K562 (cell line): ENCODE measurements at regions not wholly inside any gene's neighbourhood (a gene's known extent, or its start where the extent isn't known, plus 50 kb on each side); places are given as distances from the start of the nearest gene placed in this dataset.

Experiments used
- ATAC-seq: fragments of 200-7000 bp; cut with Tn5 transposase; 3 replicates; pipeline ENCODE4 v1.9.1; 2020; ENCODE audit warnings: moderate library complexity
- BruUV-seq: library from RNA; stranded (reverse); fragments of 400-500 nt; replicated peaks from 2 replicates; lab custom pipeline; 2021; lab: Mats Ljungman, UMichigan
- CTCF ChIA-PET: fragments of 300-600 bp; formaldehyde crosslinking; extraction: SDS; loops from one replicate; lab custom pipeline; 2021; ENCODE audit warnings: low intra/inter-chr PET ratio; lab: Yijun Ruan, JAX
- POLR2A ChIA-PET: fragments of 300-600, 350-650 bp; sonication (Branson Sonifier 250); formaldehyde crosslinking; extraction: SDS; loops from one replicate; lab custom pipeline; 2021; ENCODE audit warnings: antibody characterized with exemption, inconsistent platforms; lab: Yijun Ruan, JAX
- DNase-seq, 4 experiments: peaks; one replicate each; pipeline versions ENCODE4 v3.0.0 to v3.0.0-alpha.2; 2011 to 2018; ENCODE audit warnings: low spot score in 3 of 4, mixed read lengths in 3 of 4; ENCODE audit errors: extremely low read depth in 1 of 4
- FAIRE-seq: peaks from 2 replicates; lab custom pipeline; 2011; peaks lifted over from hg19 to GRCh38; lab: Jason Lieb, UNC
- H2AFZ ChIP-seq: 2 replicates; pipeline ENCODE4 v1.6.0; 2011; ENCODE audit warnings: low read depth, low read length, control low read depth, inconsistent platforms
- H3K27ac ChIP-seq: fragments of 200-600 bp; 3 replicates; pipeline ENCODE4 v1.8.0; 2011; ENCODE audit warnings: low read depth, mild to moderate bottlenecking, control low read depth, inconsistent platforms, low read length, moderate library complexity, mixed read lengths; ENCODE audit errors: extremely low read depth
- H3K27me3 ChIP-seq, 2 experiments: fragments of 300-600 bp in 1 of 2; 2 replicates in 1 of 2; 3 replicates in 1 of 2; pipeline versions ENCODE4 v1.6.0 to v1.8.0; 2011; ENCODE audit warnings: inconsistent platforms in 2 of 2, low read length in 2 of 2, mild to moderate bottlenecking in 1 of 2, mixed read lengths in 1 of 2, moderate library complexity in 1 of 2; ENCODE audit not compliant: control insufficient read depth in 2 of 2, insufficient read depth in 2 of 2
- H3K36me3 ChIP-seq: fragments of 300-600 bp; 3 replicates; pipeline ENCODE4 v1.8.0; 2011; ENCODE audit warnings: mild to moderate bottlenecking, low read length, inconsistent platforms; ENCODE audit not compliant: control insufficient read depth, insufficient read depth
- H3K4me1 ChIP-seq, 2 experiments: fragments of 200-600 bp in 1 of 2; replicated peaks in 1 of 2; 2 replicates in 1 of 2; 3 replicates in 1 of 2; pipeline versions ENCODE4 v1.5.1 to v1.8.0; 2011; ENCODE audit warnings: inconsistent platforms in 2 of 2, low read length in 2 of 2, mild to moderate bottlenecking in 1 of 2, mixed read lengths in 1 of 2, moderate library complexity in 1 of 2; ENCODE audit not compliant: control insufficient read depth in 2 of 2, insufficient read depth in 2 of 2
- H3K4me2 ChIP-seq: 2 replicates; pipeline ENCODE4 v1.6.1; 2011; ENCODE audit warnings: low read length, control low read depth, inconsistent platforms, mixed read lengths; ENCODE audit not compliant: insufficient read depth
- H3K4me3 ChIP-seq: fragments of 200-600 bp; sonication (generic), shearing (Covaris generic); 2 replicates; pipeline ENCODE4 v1.5.1; 2016; ENCODE audit warnings: control low read depth, inconsistent platforms
- H3K79me2 ChIP-seq: fragments of 200-600 bp; 3 replicates; pipeline ENCODE4 v1.8.0; 2011; ENCODE audit warnings: low read length, inconsistent platforms; ENCODE audit not compliant: control insufficient read depth, insufficient read depth
- H3K9ac ChIP-seq, 2 experiments: 2 replicates each; pipeline versions ENCODE4 v1.6.0 to v1.6.1; 2011; ENCODE audit warnings: low read depth in 2 of 2, low read length in 2 of 2, control low read depth in 1 of 2, inconsistent platforms in 1 of 2, mild to moderate bottlenecking in 1 of 2, mixed read lengths in 1 of 2; ENCODE audit not compliant: insufficient read depth in 1 of 2
- H3K9me1 ChIP-seq: one replicate; pipeline ENCODE4 v1.6.0; 2011; ENCODE audit warnings: inconsistent platforms, mild to moderate bottlenecking, low read length, moderate library complexity; ENCODE audit not compliant: control insufficient read depth, insufficient read depth
- H3K9me3 ChIP-seq: replicated peaks from 2 replicates; pipeline ENCODE4 v1.5.1; 2011; ENCODE audit warnings: low read depth, low read length, inconsistent platforms; ENCODE audit not compliant: control insufficient read depth, insufficient read depth
- H4K20me1 ChIP-seq: replicated peaks from 2 replicates; pipeline ENCODE4 v1.6.1; 2011; ENCODE audit warnings: low read length, inconsistent platforms, mixed read lengths; ENCODE audit not compliant: control insufficient read depth, insufficient read depth
- CCNT2 ChIP-seq: IDR thresholded peaks from 2 replicates; pipeline ENCODE4 v1.6.1; 2011; ENCODE audit warnings: borderline replicate concordance, low read depth, mild to moderate bottlenecking, moderate library complexity, mixed read lengths, low read length; ENCODE audit not compliant: insufficient read length; ENCODE audit errors: extremely low read depth
- ERF ChIP-seq: fragments of 450-650 bp; formaldehyde crosslinking; IDR thresholded peaks from 2 replicates; pipeline ENCODE4 v1.4.0; 2020; ENCODE audit warnings: mild to moderate bottlenecking, mixed read lengths
- ILK ChIP-seq: fragments of 450-650 bp; IDR thresholded peaks from 2 replicates; pipeline ENCODE4 v1.6.1; 2016; ENCODE audit warnings: missing genetic modification characterization, low read depth, mild to moderate bottlenecking, missing compliant biosample characterization, moderate library complexity, borderline replicate concordance
- KLF1 ChIP-seq: fragments of 450-650 bp; IDR thresholded peaks from 2 replicates; pipeline ENCODE4 v1.6.1; 2016; ENCODE audit warnings: missing genetic modification characterization, missing compliant biosample characterization
- MAFG ChIP-seq: fragments of 450-650 bp; conservative IDR thresholded peaks from 2 replicates; pipeline ENCODE4 v1.6.1; 2016; ENCODE audit warnings: missing genetic modification characterization, missing compliant biosample characterization
- MAFK ChIP-seq: IDR thresholded peaks from 2 replicates; pipeline ENCODE4 v1.6.1; 2011; ENCODE audit warnings: low read length, improper control_type of control experiment
- NFE2L1 ChIP-seq: fragments of 450-650 bp; IDR thresholded peaks from 2 replicates; pipeline ENCODE4 v1.6.1; 2016; ENCODE audit warnings: missing genetic modification characterization, low read depth, mild to moderate bottlenecking, missing compliant biosample characterization, moderate library complexity, borderline replicate concordance
- PHB ChIP-seq: fragments of 250-450 bp; sonication (Bioruptor Pico); IDR thresholded peaks from 2 replicates; pipeline ENCODE4 v1.5.0; 2021
- SOX6 ChIP-seq: fragments of 450-650 bp; IDR thresholded peaks from 2 replicates; pipeline ENCODE4 v1.6.1; 2014; ENCODE audit warnings: mild to moderate bottlenecking
- TAF1 ChIP-seq: IDR thresholded peaks from 2 replicates; pipeline ENCODE4 v1.6.1; 2011; ENCODE audit warnings: mild to moderate bottlenecking, low read length, moderate library complexity; ENCODE audit not compliant: insufficient read depth, control insufficient read depth, severe bottlenecking; ENCODE audit errors: extremely low read depth
- ZKSCAN1 ChIP-seq: fragments of 150-350 bp; IDR thresholded peaks from 2 replicates; pipeline ENCODE4 v1.6.1; 2016; ENCODE audit warnings: low read depth, low read length
- ZNF644 ChIP-seq: fragments of 200-800 bp; sonication (Bioruptor generic); IDR thresholded peaks from 2 replicates; pipeline ENCODE4 v1.6.1; 2016; ENCODE audit warnings: low read depth, missing genetic modification characterization, missing compliant biosample characterization
- WGBS: fragments of 100-300 bp; shearing (Covaris generic); methylation state at CpG from one replicate; pipeline ENCODE4 v1.1.6; 2016; ENCODE audit warnings: low coverage, mixed read lengths; ENCODE audit not compliant: insufficient coverage; ENCODE audit errors: missing lambda C conversion rate; 5-methylcytosine and 5-hydroxymethylcytosine counted together
- in situ Hi-C: fragments of 300-500 bp; cut with MboI; formaldehyde crosslinking; loops from 4 replicates; pipeline ENCODE4 v1.15.0; 2018; ENCODE audit warnings: inconsistent platforms, mixed read lengths
- intact Hi-C: fragments of 100-400 bp; cut with micrococcal nuclease; formaldehyde crosslinking; loops from 2 replicates; pipeline ENCODE4 v1.14.2; 2022
- TF ChIP-seq, protein P1 (sequence below): fragments of 250-450 bp; sonication (Bioruptor Pico); IDR thresholded peaks from 2 replicates; pipeline ENCODE4 v1.4.0; 2020
- TF ChIP-seq, protein P2 (sequence below): sonication (generic); formaldehyde crosslinking; IDR thresholded peaks from 2 replicates; pipeline ENCODE4 v1.8.0; 2023; ENCODE audit warnings: mild to moderate bottlenecking, missing genetic modification reagents
- TF ChIP-seq, protein P3 (sequence below), 2 experiments: fragments of 450-650 bp; IDR thresholded peaks; 2 replicates each; pipeline ENCODE4 v1.6.1; 2016

DNA sequence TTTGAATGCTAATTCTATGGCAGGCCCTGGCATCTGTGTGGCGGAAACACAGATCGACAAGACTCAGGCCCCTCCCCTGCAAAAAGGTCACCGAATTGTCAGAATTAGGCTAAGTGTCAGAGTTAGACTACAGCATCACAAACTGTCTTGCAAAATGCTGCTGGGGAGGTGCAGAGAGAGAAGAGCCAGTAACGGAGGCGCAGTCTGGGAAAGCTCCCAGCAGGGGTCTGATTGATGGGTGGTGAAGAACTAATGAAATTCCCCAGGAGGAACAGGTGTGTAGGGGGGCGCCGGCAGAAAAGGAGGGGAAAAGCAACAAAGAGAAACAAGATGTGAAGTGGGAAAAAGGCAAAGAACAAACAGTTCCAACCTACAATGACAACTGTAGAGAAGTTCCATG lies 72.7 kb upstream of the TAMM41 start:
- Histone ChIP-seq H3K9me3 (no peaks in the 10 kb centered on the region), H3K9ac (no peak overlapping the region), H3K4me2 (no peak overlapping the region), H3K36me3 (no peaks in the 10 kb centered on the region), H3K79me2 (no peaks in the 10 kb centered on the region), H3K27me3 (peaks cover 0 to 42% of the 10 kb centered on the region in 2 experiments; a peak in 4 of 5 replicates), H3K27ac (no peak overlapping the region), H3K4me1 (no peaks in the 10 kb centered on the region), H4K20me1 (0 out of 2 replicates have a peak, but pooled peaks cover 4% of the 10 kb centered on the region), H2AFZ (no peak overlapping the region), H3K9me1 (no peaks in the 10 kb centered on the region)
- intact Hi-C loops = no loop called here
- 6% methylated on average over 7 of the region's 7 CpGs for WGBS
- in situ Hi-C loops = no loop called here
- CTCF ChIA-PET = no interaction called here
- TF ChIP-seq, protein P1, sequence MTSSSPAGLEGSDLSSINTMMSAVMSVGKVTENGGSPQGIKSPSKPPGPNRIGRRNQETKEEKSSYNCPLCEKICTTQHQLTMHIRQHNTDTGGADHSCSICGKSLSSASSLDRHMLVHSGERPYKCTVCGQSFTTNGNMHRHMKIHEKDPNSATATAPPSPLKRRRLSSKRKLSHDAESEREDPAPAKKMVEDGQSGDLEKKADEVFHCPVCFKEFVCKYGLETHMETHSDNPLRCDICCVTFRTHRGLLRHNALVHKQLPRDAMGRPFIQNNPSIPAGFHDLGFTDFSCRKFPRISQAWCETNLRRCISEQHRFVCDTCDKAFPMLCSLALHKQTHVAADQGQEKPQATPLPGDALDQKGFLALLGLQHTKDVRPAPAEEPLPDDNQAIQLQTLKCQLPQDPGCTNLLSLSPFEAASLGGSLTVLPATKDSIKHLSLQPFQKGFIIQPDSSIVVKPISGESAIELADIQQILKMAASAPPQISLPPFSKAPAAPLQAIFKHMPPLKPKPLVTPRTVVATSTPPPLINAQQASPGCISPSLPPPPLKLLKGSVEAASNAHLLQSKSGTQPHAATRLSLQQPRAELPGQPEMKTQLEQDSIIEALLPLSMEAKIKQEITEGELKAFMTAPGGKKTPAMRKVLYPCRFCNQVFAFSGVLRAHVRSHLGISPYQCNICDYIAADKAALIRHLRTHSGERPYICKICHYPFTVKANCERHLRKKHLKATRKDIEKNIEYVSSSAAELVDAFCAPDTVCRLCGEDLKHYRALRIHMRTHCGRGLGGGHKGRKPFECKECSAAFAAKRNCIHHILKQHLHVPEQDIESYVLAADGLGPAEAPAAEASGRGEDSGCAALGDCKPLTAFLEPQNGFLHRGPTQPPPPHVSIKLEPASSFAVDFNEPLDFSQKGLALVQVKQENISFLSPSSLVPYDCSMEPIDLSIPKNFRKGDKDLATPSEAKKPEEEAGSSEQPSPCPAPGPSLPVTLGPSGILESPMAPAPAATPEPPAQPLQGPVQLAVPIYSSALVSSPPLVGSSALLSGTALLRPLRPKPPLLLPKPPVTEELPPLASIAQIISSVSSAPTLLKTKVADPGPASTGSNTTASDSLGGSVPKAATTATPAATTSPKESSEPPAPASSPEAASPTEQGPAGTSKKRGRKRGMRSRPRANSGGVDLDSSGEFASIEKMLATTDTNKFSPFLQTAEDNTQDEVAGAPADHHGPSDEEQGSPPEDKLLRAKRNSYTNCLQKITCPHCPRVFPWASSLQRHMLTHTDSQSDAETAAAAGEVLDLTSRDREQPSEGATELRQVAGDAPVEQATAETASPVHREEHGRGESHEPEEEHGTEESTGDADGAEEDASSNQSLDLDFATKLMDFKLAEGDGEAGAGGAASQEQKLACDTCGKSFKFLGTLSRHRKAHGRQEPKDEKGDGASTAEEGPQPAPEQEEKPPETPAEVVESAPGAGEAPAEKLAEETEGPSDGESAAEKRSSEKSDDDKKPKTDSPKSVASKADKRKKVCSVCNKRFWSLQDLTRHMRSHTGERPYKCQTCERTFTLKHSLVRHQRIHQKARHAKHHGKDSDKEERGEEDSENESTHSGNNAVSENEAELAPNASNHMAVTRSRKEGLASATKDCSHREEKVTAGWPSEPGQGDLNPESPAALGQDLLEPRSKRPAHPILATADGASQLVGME (CRISPR knock-in tag) = no peak
- TF ChIP-seq PHB (CRISPR knock-in tag) (no peak), TAF1 (no peak), ZNF644 (no peak), MAFK (no peak), ZKSCAN1 (no peak), ILK (no peak), CCNT2 (no peak), NFE2L1 (no peak), KLF1 (tag) (no peak), ERF (CRISPR knock-in tag) (no peak), MAFG (no peak), SOX6 (no peak)
- TF ChIP-seq, protein P2, sequence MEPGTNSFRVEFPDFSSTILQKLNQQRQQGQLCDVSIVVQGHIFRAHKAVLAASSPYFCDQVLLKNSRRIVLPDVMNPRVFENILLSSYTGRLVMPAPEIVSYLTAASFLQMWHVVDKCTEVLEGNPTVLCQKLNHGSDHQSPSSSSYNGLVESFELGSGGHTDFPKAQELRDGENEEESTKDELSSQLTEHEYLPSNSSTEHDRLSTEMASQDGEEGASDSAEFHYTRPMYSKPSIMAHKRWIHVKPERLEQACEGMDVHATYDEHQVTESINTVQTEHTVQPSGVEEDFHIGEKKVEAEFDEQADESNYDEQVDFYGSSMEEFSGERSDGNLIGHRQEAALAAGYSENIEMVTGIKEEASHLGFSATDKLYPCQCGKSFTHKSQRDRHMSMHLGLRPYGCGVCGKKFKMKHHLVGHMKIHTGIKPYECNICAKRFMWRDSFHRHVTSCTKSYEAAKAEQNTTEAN (CRISPR knock-in tag) = no peak
- TF ChIP-seq, protein P3, sequence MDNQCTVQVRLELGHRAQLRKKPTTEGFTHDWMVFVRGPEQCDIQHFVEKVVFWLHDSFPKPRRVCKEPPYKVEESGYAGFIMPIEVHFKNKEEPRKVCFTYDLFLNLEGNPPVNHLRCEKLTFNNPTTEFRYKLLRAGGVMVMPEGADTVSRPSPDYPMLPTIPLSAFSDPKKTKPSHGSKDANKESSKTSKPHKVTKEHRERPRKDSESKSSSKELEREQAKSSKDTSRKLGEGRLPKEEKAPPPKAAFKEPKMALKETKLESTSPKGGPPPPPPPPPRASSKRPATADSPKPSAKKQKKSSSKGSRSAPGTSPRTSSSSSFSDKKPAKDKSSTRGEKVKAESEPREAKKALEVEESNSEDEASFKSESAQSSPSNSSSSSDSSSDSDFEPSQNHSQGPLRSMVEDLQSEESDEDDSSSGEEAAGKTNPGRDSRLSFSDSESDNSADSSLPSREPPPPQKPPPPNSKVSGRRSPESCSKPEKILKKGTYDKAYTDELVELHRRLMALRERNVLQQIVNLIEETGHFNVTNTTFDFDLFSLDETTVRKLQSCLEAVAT (IDR thresholded peaks at IDR 0.05) = no peak
- TF ChIP-seq, all 486 proteins: peak for 0
- DNase-seq (no peak), ATAC-seq (no peak), FAIRE-seq (no peak)
- BruUV-seq = no TSS peak
- POLR2A ChIA-PET = no interaction called here
- no peak overlapping the region for H3K4me3 ChIP-seq
